Loucy (cell line): ENCODE measurements at regions not wholly inside any gene's neighbourhood (a gene's known extent, or its start where the extent isn't known, plus 50 kb on each side); places are given as distances from the start of the nearest gene placed in this dataset.

Experiments used
- CTCF ChIP-seq: fragments of 200-600 bp; sonication (generic); conservative IDR thresholded peaks from 2 replicates; pipeline ENCODE4 v1.5.1; 2014; ENCODE audit warnings: mild to moderate bottlenecking, antibody characterized with exemption, low read length
- EZH2phosphoT487 ChIP-seq: fragments of 200-600 bp; IDR thresholded peaks from 2 replicates; pipeline ENCODE4 v1.6.1; 2018; ENCODE audit warnings: antibody characterized with exemption, mild to moderate bottlenecking, moderate library complexity, borderline replicate concordance

- TF ChIP-seq CTCF (no peak), EZH2phosphoT487 (no peak)
Measured at GRCh38 chr15:89007989-89008388, 80.3 kb upstream of the ABHD2 start.
